ENCODE measurements at regions not wholly inside any gene's neighbourhood (a gene's known extent, or its start where the extent isn't known, plus 50 kb on each side); places are given as distances from the start of the nearest gene placed in this dataset.

GRCh38 chr9:8234316-8234715, 434.7 kb upstream of the DMAC1 start:
- intact Hi-C loops (cut with DNase I) = no loop called here
- no peak for TF ChIP-seq CTCF (IDR thresholded peaks at IDR 0.05)
- no peak for TF ChIP-seq POLR2A (IDR thresholded peaks at IDR 0.05)
- no peak overlapping the region for H3K4me3 ChIP-seq
- WGBS, 4 donors = 47 to 66% (median 59%) methylated on average over 3 of the region's 3 CpGs
- no peak for DNase-seq
- H3K4me1 ChIP-seq (replicated peaks in 1 of 2) = no peaks in the 10 kb centered on the region
- H3K9me3 ChIP-seq (replicated peaks in 1 of 3) = no peaks in the 10 kb centered on the region
- H3K36me3 ChIP-seq (replicated peaks in 1 of 2) = no peaks in the 10 kb centered on the region
- no peaks in the 10 kb centered on the region for H3K27me3 ChIP-seq
- H3K27ac ChIP-seq = no peak overlapping the region

GRCh38 chr9:8232726-8233125, 433.1 kb upstream of the DMAC1 start:
- WGBS, 4 donors = 82 to 89% (median 89%) methylated on average over 2 of the region's 2 CpGs
- Histone ChIP-seq H3K4me3 (no peak overlapping the region), H3K36me3 (replicated peaks in 1 of 2) (no peaks in the 10 kb centered on the region), H3K4me1 (replicated peaks in 1 of 2) (no peaks in the 10 kb centered on the region), H3K27ac (no peak overlapping the region), H3K27me3 (no peaks in the 10 kb centered on the region), H3K9me3 (replicated peaks in 1 of 3) (no peaks in the 10 kb centered on the region)
- intact Hi-C loops (cut with DNase I) = no loop called here
- no peak for DNase-seq
- TF ChIP-seq POLR2A (IDR thresholded peaks at IDR 0.05) (no peak), CTCF (IDR thresholded peaks at IDR 0.05) (no peak)

- no peaks in the 10 kb centered on the region for H3K9me3 ChIP-seq (replicated peaks in 1 of 3)
- no peak overlapping the region for H3K4me3 ChIP-seq
- no peaks in the 10 kb centered on the region for H3K4me1 ChIP-seq (replicated peaks in 1 of 2)
- WGBS, 4 donors = 62 to 73% (median 72%) methylated on average over 4 of the region's 4 CpGs
- no peaks in the 10 kb centered on the region for H3K27me3 ChIP-seq
- TF ChIP-seq POLR2A (IDR thresholded peaks at IDR 0.05) (no peak), CTCF (IDR thresholded peaks at IDR 0.05) (no peak)
- no peaks in the 10 kb centered on the region for H3K36me3 ChIP-seq (replicated peaks in 1 of 2)
- H3K27ac ChIP-seq = no peak overlapping the region
- intact Hi-C loops (cut with DNase I) = loop anchor here in 1 of 2 donors (10.0 kb wide), 1 partner anchor 64 kb away; no protein-coding TSS in a partner anchor
- DNase-seq = no peak
Measured at GRCh38 chr9:8229226-8229625, 429.6 kb upstream of the DMAC1 start.

- H3K4me1 ChIP-seq (replicated peaks in 1 of 2) = no peaks in the 10 kb centered on the region
- H3K27me3 ChIP-seq = no peaks in the 10 kb centered on the region
- H3K36me3 ChIP-seq (replicated peaks in 1 of 2) = no peaks in the 10 kb centered on the region
- 48 to 59% (median 52%) methylated on average over 3 to 4 of the region's 4 CpGs for WGBS, 4 donors
- no peak for DNase-seq
- intact Hi-C loops (cut with DNase I) = loop anchor here in 1 of 2 donors (10.0 kb wide), 1 partner anchor 60 kb away; no protein-coding TSS in a partner anchor
- H3K9me3 ChIP-seq (replicated peaks in 1 of 3) = no peaks in the 10 kb centered on the region
- no peak for TF ChIP-seq CTCF (IDR thresholded peaks at IDR 0.05)
- no peak for TF ChIP-seq POLR2A (IDR thresholded peaks at IDR 0.05)
- no peak overlapping the region for H3K27ac ChIP-seq
- no peak overlapping the region for H3K4me3 ChIP-seq
Measured at GRCh38 chr9:8224381-8224801, 424.8 kb upstream of the DMAC1 start.

Measured in adrenal gland (tissue), 9 donors.